CD4-positive, alpha-beta T cell treated with Interleukin-12 subunit alpha and Interleukin-12 subunit beta, for 1 hour (primary cell): ENCODE measurements at regions not wholly inside any gene's neighbourhood (a gene's known extent, or its start where the extent isn't known, plus 50 kb on each side); places are given as distances from the start of the nearest gene placed in this dataset.

ENCODE experiments used
- DNase-seq: peaks from one replicate; pipeline ENCODE4 v3.0.0-alpha.2; 2020

DNA sequence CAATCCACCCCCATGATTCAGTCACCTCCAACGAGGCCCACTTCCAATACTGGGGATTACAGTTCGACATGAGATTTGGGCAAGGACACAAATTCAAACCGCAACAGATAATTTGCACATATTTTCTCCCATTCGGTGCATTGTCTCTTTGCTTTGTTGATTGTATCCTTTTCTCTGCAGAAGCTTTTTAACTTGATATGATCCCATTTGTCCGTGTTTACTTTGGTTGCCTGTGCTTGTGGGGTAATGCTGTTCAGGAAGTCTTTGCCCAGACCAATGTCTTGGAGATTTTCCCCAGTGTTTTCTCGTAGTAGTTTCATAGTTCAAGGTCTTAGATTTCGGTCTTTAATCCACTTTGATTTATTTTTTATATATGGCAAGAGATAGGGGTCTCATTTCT, 330.8 kb upstream of the SPRY2 start:
- no peak for DNase-seq

DNA sequence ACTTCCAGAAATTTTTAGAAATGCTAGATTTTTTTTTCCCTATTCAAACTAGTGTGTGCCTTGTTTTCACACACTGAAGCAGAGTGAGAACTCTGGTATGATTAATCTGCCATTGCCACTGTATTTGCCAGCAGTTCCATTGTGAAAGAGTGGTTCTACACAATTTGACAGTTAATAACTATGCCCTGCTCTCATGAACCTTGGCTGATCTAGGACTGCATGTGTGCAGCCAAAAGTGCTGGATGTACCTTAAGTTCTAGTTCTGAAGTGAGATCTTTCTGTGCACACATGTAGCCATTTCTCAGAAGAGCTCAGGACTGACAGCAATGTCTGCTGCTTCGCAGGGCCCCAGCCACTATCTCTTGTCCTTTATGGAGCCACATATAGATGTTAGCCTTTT, 328.2 kb upstream of the SPRY2 start:
- no peak for DNase-seq

DNA sequence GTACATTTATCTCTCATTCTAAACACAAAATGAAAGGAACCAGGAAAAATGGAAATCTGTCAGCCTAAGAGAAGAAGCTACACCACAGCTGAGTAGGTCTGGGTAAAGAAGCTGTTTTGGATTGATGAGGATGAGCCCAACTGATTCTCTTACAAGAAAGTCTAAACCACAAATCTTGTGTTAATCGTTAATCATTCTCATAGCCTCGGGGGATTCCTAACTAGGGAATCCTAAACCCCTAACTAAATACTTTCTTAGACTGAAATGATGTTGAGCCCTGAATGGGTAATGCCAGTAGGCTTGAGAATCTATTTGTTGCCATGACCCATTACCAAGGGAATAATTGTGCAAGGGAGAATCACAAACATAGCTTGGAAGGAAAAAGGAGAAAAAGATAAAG, 327.5 kb upstream of the SPRY2 start:
- DNase-seq = no peak

DNA sequence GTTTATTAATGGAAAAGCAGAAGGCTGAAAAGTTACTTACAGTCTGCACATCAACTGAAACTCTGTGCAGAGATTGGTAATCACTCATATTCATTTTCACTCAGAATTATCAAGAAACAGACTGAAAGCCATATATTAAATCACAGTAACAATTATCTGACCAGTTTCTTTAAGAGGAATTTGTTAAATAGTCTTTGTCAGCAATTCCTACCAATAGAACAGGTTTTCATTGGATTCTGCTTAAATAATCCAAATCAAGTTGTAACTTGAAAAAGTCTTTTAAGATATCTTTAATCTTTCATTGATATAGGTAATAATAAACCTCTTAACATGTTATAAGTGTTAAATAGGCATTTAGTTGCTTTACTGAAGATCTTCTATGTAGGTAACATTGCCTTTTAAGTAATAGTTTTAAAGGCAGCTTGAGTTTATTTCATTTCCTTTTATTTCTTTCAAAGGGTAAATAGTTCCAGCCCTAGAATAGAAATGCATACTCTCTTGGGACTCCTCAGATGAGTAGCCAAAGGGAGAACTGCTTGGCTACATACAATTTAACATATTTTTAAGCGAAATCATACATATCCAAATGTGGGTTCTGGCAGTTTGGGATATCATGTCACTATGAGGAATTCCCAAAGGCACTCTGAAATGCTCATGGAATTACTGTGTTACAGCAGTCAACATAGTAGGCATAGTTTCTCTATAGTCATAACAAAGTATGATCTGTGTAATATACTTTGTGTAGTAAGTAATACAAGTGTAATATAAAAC, 326.0 kb upstream of the SPRY2 start:
- no peak for DNase-seq

GRCh38 chr13:80665792-80666333, 324.9 kb upstream of the SPRY2 start:
- DNase-seq = no peak

- no peak for DNase-seq
Observed at GRCh38 chr13:80664950-80665349, 324.0 kb upstream of the SPRY2 start.

DNA sequence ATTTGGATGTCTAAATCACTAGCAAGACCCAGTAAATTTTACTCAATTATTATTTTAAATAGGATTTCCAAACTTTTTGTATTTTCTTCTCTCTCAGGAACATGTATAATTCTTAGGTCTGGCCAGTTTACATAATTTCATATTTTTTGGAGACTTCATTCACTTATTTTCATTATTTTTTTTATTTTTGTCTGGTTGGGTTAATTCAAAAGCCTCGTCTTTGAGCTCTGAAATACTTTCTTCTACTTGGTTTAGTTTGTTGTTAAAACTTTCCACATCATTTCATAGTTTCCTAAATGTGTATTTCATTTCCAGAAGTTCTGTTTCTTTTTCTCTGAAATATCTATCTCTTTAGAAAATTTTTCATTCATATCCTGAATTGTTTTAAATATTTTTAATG, 322.9 kb upstream of the SPRY2 start:
- DNase-seq = no peak

GRCh38 chr13:80658705-80659104, 317.8 kb upstream of the SPRY2 start:
- DNase-seq = no peak

- no peak for DNase-seq
Observed at GRCh38 chr13:80656512-80656904, 315.6 kb upstream of the SPRY2 start.

DNA sequence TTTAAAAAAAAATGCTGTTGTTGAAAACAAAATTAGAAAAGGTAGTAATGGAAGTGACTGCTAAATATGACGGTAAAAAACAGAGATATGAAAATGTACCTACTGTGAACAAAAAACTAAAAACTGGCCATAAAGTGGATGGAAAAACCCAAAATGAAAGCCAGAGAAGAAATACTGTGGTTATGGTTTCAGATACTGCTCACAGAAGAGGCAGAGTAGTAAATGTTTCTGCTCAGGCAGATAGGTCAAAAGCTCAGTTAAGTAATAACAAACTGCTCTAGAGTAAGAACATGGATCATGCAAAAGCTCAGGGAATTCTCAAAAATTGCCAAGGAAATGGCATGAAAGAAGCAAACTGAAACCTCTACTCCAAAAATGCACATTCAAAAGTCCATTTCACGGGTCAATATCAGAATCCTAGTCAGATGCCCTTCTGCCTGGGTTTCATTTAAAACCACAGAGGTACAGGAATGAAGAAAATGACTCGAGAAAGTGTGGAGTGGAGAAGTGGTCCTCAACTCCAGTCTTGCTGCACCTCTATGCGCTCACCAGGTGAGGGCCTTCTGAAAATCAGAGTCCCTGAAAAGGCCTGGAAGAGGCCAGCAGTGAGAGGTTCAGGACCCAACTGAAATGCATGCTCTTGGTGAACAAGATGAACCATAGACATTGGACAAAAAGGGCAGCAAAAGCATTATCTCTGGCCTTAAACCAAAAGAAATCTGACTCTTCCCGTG, 315.0 kb upstream of the SPRY2 start:
- no peak for DNase-seq

DNA sequence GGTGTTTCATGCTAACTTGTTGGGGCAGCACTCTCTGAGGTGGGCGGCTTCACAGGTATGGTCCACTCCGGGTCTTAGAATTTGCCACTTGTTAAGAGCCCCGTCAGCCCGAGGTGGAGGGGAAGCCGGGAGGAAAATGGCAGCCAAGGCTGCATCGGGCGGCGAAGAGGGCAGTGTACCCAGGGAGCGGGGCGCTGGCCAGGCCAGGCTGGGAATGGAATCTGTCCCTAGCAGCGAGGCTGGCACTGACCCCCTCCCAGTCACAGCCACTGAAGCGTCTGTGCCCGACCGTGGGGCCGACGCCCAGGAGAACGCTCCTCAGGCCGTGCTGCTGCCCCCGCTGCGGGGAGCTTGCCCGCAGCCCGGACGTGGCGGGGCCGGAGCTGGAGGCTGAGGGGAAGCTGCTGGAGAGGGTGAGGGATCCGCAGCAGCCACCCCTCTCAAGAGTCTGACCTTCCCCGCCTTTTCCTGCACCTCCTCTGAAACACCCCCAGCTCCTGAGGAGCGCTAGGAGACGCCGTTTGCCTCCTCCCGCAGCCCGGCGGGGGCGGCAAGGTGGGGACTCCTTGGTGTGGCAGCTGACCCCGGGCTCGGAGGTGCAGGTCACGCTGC, 313.8 kb upstream of the SPRY2 start:
- no peak for DNase-seq

GRCh38 chr13:80649274-80649673, 308.3 kb upstream of the SPRY2 start:
- DNase-seq = no peak

DNA sequence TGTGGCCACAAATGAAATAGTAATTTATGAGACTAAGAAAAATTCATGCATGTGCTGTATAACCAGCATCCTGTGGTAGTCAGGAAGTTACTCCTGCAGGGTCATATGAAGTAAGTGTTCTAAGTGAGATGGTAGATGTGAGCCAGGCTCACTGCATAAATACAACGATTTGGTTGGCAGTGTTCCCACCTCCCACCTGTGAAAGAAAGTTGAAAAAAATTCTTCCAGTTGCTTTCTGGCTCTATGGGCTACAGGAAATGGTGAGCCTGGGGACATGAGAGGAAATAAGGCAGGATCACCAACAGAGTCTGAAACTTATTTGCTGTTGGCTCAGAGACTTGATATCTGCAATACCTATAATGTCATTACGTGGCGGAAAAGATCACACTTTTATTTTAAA, 301.7 kb upstream of the SPRY2 start:
- DNase-seq = no peak

DNA sequence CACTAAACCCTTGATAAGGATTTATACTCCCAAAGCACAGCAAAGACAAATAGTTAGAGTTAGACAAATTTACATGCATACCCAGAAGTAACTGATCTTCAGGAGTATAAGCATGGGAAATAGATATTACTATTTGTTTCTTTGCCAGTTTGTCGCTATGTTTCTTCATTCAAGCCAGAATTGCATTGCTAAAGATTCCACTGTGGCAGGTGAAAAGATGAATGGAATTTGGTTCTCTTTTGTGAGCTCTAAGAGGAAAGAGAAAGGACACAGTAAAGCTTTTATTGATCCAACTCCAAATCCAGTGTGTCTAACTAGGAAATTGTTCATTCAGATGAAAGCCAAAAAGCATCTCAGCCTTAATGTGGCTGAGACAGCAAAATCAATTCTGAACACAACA, 292.3 kb upstream of the SPRY2 start:
- no peak for DNase-seq

DNA sequence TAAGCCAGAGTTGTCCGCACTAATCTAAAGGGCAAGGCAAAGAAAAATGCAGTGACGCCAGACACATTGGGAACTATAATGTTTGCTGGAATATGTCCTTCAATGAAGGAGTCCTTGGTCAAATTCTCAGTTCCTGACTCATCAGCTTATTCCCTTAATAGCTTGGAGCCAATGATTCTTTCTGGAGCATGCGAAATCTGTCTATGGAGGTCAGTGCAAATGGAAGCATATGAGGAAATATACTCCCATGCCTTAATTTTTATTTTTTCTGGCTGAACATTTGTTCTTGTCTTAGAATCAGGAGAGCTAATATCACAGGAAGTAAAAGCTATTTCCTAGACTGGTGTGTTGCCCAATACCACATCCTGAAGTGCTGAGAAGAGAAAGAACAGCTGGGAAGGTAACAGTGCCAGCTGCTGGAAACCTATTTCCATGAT, 289.8 kb upstream of the SPRY2 start:
- DNase-seq = no peak

DNA sequence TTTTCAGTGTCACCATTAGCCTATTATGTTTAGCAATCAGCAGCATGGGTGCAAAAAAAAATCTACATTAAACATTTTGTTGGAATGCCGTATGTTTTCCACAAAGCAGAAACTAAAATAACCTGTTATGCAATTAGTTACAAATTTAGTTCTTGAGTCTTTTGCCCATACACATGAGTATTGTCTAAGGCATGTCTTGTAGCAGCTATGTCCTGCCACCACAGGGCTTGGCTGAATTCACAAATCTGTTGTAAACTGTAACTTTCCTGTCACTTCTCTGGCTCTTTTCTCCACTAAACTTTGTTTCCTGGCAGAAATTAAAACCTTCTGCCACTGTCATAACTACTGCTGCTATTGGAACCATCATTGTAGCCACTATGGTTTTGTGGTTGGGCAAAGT, 277.9 kb upstream of the SPRY2 start:
- DNase-seq = no peak

GRCh38 chr13:80612804-80613203, 271.9 kb upstream of the SPRY2 start:
- DNase-seq = no peak

GRCh38 chr13:80611310-80611709, 270.4 kb upstream of the SPRY2 start:
- no peak for DNase-seq

- DNase-seq = no peak
Observed at GRCh38 chr13:80605716-80606115, 264.8 kb upstream of the SPRY2 start.

DNA sequence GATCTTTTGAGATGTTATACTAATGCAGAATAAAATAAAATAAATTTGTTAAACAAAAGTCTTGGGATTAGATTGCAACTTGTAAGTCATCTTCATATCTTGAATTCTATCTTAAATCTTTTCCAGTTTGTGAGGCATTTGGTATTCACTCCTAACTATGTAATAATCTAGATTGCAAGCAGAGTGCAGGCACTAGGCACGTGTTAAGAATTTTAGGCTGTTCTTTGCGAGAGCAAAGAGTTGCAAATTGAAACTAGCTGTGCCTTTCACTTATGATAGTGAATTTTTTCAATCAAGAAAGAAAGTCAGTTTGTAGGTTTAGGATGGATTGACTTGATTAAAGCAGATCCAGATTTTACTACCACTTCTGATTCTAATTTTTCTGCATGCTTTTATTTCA, 264.1 kb upstream of the SPRY2 start:
- no peak for DNase-seq

- no peak for DNase-seq
Observed at GRCh38 chr13:80604098-80604497, 263.2 kb upstream of the SPRY2 start.

DNA sequence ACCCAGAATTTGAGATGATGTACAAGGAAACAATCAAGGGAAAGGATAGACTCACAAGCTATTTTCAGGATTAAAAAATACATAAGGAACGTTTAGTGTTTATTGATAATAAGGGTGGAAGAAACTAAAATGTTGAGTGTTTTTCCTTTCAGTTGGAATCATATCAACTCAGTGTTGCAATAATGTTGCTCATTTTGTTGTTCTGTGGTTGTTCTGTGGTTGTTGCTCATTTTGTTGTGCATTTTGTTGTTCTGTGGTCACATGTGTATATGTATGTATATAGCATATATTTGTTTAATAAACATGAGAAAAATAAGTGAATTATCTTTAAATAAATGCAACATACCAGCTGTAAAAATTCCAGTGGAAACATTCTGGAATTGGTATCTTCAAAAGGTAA, 262.4 kb upstream of the SPRY2 start:
- DNase-seq = no peak

GRCh38 chr13:80599765-80600164, 258.8 kb upstream of the SPRY2 start:
- no peak for DNase-seq

DNA sequence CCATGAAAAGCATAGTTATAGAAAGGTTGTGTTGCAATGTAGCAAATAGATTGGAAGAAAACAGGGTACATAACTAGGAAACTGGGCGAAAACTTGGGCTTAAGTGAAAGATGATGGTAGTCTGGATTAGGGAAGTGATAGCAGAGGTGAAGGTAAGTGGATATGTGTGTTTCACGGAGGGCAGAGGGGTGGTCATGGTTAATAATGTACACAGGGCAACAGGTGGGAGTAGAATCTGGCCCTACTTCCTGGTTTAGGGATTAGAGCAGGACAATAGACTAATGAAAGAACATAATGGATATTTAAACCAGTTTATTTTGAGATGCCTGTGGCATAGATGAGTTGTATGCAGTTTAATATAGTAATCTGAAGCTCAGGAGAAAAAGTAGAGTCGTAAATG, 257.3 kb upstream of the SPRY2 start:
- no peak for DNase-seq
